ENCODE measurements at regions not wholly inside any gene's neighbourhood (a gene's known extent, or its start where the extent isn't known, plus 50 kb on each side); places are given as distances from the start of the nearest gene placed in this dataset.

GRCh38 chr6:156616495-156616894 is 160.7 kb upstream of the ARID1B start:
- no peak for TF ChIP-seq POLR2A (IDR thresholded peaks at IDR 0.05)
- no peak for TF ChIP-seq CTCF (IDR thresholded peaks at IDR 0.05)
- no peak for TF ChIP-seq POLR2AphosphoS5 (IDR thresholded peaks at IDR 0.05)
- no peak for TF ChIP-seq EP300 (IDR thresholded peaks at IDR 0.05)

All from upper lobe of left lung (tissue), 4 donors.